ENCODE measurements at regions not wholly inside any gene's neighbourhood (a gene's known extent, or its start where the extent isn't known, plus 50 kb on each side); places are given as distances from the start of the nearest gene placed in this dataset.

GRCh38 chr22:40123387-40123786 is 54.3 kb upstream of the TNRC6B start:
- Mint-ChIP-seq H3K4me3 (no peak overlapping the region), H3K27ac (peak overlapping the region; percentile 58), H3K9me3 (ENCODE audit: low read depth) (no peaks in the 10 kb centered on the region), H3K36me3 (peaks cover 19% of the 10 kb centered on the region), H3K4me1 (ENCODE audit: low read depth) (peaks cover 42% of the 10 kb centered on the region), H3K27me3 (no peaks in the 10 kb centered on the region)
